NB4 (cell line): ENCODE measurements at regions not wholly inside any gene's neighbourhood (a gene's known extent, or its start where the extent isn't known, plus 50 kb on each side); places are given as distances from the start of the nearest gene placed in this dataset.

Experiments
- DNase-seq: peaks from one replicate; pipeline ENCODE4 v3.0.0; 2010; ENCODE audit warnings: low read depth
- H3K4me3 ChIP-seq: one replicate; pipeline ENCODE4 v1.5.1; 2011; ENCODE audit warnings: mild to moderate bottlenecking, low read depth, low read length, moderate library complexity
- MYC ChIP-seq: IDR thresholded peaks from 2 replicates; pipeline ENCODE4 v1.6.1; 2011; ENCODE audit warnings: low read depth, low read length
- POLR2A ChIP-seq: IDR thresholded peaks from 2 replicates; pipeline ENCODE4 v1.6.1; 2011; ENCODE audit warnings: mild to moderate bottlenecking; ENCODE audit not compliant: insufficient read length; ENCODE audit errors: extremely low read depth
- TF ChIP-seq, protein P1 (sequence below): IDR thresholded peaks from one replicate; pipeline ENCODE4 v1.5.1; 2012; ENCODE audit warnings: low read depth, low read length
- TF ChIP-seq, protein P2 (sequence below): IDR thresholded peaks from 2 replicates; pipeline ENCODE4 v1.6.1; 2011; ENCODE audit warnings: low read depth, low read length

DNA sequence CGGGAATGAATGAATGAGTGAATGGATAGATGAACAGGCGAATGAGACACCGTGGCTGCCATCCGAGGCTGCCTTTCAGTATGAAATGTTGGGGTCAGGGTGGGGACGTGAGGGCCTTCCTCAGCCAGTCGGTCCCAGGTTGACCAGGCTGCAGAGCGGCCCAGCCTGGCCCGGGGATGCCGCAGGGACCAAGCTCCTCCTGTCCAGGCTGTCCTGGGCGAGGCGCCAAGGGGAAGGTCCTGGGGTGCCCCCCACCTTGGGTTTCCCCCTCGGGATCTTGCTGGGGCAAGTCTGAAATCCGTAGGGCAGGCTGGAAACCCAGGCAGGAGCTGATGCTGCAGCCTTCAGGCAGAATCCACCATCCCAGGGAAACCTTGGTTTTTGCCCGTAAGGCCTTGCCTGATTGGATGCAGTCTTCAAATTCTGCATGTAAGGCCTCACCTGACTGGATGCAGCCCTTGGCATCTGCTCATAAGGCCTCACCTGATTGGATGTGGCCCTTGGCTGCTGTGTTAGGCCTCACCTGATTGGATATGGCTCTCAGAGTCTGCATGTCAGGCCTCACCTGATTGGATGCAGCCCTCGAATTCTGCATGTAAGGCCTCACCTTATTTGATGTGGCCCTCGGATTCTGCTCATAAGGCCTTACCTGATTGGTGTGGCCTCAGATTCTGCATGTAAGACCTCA, 61.7 kb upstream of the ZNF469 start:
- TF ChIP-seq, protein P1, sequence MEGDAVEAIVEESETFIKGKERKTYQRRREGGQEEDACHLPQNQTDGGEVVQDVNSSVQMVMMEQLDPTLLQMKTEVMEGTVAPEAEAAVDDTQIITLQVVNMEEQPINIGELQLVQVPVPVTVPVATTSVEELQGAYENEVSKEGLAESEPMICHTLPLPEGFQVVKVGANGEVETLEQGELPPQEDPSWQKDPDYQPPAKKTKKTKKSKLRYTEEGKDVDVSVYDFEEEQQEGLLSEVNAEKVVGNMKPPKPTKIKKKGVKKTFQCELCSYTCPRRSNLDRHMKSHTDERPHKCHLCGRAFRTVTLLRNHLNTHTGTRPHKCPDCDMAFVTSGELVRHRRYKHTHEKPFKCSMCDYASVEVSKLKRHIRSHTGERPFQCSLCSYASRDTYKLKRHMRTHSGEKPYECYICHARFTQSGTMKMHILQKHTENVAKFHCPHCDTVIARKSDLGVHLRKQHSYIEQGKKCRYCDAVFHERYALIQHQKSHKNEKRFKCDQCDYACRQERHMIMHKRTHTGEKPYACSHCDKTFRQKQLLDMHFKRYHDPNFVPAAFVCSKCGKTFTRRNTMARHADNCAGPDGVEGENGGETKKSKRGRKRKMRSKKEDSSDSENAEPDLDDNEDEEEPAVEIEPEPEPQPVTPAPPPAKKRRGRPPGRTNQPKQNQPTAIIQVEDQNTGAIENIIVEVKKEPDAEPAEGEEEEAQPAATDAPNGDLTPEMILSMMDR: no peak
- no peak for TF ChIP-seq POLR2A
- TF ChIP-seq MYC: no peak
- TF ChIP-seq, protein P2, sequence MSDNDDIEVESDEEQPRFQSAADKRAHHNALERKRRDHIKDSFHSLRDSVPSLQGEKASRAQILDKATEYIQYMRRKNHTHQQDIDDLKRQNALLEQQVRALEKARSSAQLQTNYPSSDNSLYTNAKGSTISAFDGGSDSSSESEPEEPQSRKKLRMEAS: no peak

DNA sequence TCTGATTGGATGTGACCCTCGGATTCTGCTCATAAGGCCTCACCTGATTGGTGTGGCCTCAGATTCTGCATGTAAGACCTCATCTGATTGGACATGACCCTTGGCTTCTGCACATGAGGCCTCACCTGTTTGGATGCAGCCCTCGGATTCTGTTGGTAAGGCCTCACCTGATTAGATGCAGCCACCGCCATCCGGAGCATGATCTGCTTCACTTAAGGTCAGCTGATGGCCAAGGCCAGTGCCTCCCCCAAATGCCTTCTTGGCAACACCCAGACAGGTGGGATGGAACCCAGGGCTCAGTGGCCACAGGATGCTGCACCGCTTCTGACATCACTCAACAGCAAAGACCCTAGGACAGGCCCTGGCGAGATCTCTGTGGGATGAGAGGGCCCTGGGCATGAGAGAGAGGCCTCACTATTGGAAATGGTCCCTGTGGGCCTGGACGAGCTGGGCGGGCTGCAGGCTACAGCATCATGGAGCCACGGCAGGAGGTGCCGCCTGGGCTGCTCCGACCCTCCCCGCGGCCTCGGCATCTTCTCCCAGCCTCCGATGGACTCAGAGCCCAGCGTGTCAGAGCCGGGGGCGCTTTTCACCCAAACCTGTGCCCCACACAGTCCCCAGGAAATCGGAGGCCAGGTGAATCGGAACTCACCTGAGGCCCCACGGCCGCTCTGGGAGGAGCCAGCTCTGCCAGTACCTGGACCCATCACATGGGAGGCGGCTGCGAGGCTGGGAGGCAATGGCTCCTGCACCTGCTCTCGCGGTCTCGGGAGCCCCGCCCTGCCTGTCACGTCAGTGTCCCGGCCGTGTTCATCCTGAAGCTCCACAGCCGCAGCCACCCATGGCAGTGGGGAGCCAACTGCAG, 60.9 kb upstream of the ZNF469 start:
- no peak for DNase-seq
- H3K4me3 ChIP-seq: no peak overlapping the region
- no peak for TF ChIP-seq POLR2A
- TF ChIP-seq, protein P2: no peak
- TF ChIP-seq MYC: no peak
- TF ChIP-seq, protein P1: no peak

More for the DNA sequence above, 61.7 kb upstream of the ZNF469 start:
- H3K4me3 ChIP-seq: no peak overlapping the region
- DNase-seq: peak; percentile 48

DNA sequence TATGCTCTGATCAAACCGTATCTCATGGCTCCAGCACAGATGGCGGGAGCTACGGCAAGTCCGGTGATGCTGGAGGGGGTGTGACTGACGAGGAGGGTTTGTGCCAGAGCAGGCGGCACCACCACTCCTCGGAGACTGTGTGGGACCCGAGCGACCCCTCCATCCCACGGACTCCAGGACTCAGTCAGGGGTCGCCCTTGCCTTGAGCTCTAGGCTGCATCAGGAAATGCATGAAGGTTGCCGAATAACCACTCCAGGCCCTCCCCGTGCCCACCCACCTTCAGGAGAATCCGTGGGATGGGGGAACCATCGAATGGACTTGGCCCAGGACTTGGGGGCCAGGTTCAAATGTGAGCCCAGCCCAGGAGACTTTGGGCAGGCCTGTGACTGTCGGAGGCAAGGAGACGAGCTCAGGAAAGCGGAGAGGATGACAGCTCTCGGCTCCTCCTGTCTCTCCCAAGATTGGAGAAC, 60.2 kb upstream of the ZNF469 start:
- TF ChIP-seq, protein P1: no peak
- TF ChIP-seq MYC (no peak), POLR2A (no peak)
- TF ChIP-seq, protein P2: no peak
- no peak overlapping the region for H3K4me3 ChIP-seq
- no peak for DNase-seq

DNA sequence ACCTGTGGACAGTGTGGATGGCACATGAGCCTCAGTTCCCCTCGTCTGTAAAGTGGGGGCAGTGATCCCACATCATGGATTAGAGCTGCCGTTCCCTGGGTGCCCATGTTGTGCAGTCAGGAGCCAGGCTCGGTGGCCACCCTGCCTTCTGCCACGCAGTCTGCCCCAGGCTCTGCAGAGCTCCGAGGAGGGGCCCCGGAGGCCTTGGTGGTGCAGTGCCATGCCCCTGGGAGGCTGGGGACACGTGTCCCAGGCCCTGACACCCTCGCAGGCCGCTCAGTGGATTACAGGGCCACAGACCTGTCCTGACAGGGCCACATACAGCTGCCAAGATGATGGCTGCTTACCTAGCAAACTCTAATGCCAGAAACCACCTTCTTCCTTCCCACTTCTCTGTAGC, 59.7 kb upstream of the ZNF469 start:
- no peak for DNase-seq
- H3K4me3 ChIP-seq: no peak overlapping the region
- TF ChIP-seq, protein P1: no peak
- no peak for TF ChIP-seq MYC
- TF ChIP-seq, protein P2: no peak

DNA sequence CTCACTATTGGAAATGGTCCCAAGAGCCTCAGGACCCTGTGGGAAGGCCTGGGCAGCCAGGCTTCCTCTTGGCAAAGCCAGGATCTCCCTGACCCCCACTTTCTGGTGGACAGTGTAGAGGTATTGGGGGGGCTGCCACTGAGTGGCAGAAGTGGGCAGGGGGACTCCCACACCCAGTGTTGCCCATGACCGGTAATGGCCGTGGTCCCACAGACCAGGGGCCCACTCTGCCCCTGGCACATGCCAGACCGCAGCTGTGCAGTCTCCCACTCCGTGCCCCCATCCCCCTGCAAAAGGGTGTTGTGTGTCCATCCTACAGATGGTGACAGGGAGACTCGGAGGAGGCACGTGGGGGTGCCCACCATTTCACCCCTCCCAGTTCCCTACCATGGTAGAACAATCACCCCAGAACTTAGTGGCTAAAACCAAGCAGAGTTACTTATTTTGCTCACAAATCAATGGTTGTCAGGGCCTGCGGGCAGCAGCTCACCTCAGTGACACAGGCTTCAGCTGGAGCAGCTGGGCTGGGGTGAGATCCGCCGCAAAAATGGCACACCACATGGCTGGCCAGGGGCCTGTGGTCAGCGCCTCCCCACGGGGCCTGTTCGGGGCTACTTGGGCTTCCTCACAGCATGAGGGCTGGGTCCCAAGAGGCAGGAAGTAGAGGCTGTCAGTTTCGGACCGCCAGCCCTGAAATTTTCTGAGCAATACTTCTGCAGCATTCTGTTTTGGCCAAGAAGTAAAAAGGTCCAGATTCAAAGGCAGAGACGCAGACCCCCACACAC, 59.0 kb upstream of the ZNF469 start:
- no peak overlapping the region for H3K4me3 ChIP-seq
- peak; percentile 74 for DNase-seq
- TF ChIP-seq, protein P1: no peak
- TF ChIP-seq POLR2A: no peak
- TF ChIP-seq, protein P2: peak; percentile 24; the same call in 1 of the 2 replicates
- no peak for TF ChIP-seq MYC
